A673 (cell line): ENCODE measurements at regions not wholly inside any gene's neighbourhood (a gene's known extent, or its start where the extent isn't known, plus 50 kb on each side); places are given as distances from the start of the nearest gene placed in this dataset.

Experiments
- EZH2 ChIP-seq: fragments of 200-600 bp; sonication (generic); IDR thresholded peaks from 2 replicates; pipeline ENCODE4 v1.6.1; 2017; ENCODE audit warnings: borderline replicate concordance, low read depth, mild to moderate bottlenecking, mixed read lengths, antibody characterized with exemption, low read length; ENCODE audit not compliant: poor library complexity, severe bottlenecking
- TF ChIP-seq, protein P1 (sequence below): fragments of 300-800, 200-600 bp; sonication (generic); conservative IDR thresholded peaks from 2 replicates; pipeline ENCODE4 v1.5.1; 2017; ENCODE audit warnings: low read depth, mild to moderate bottlenecking, antibody characterized with exemption, low read length, moderate library complexity, mixed read lengths

DNA sequence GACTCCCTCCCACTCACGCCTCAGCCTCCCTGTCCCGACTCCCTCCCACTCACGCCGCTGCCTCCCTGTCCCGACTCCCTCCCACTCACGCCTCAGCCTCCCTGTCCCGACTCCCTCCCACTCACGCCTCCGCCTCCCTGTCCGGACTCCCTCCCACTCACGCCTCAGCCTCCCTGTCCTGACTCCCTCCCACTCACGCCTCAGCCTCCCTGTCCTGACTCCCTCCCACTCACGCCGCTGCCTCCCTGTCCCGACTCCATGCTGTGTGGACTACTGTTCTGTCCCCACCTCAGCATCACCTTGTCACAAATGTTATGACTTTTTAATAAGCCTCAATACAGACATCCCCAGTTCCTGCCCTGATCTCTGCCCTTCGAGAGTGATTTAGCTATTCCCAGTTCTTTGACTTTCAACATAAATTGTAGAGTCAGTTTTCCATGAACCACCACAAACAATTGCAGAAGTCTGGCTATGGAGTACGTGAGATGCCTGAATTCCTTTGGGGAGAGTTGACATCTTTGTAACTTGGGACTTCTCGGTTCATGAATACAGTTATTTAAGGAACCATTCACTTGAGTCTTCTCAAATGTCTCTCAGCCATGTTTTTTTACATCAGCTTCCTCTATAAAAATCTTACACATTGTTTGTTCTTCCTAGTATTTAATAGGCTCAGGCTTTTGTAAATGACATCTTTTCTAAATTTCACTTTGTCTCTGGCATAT, 71.9 kb downstream of the FOXL3 start:
- TF ChIP-seq, protein P1, sequence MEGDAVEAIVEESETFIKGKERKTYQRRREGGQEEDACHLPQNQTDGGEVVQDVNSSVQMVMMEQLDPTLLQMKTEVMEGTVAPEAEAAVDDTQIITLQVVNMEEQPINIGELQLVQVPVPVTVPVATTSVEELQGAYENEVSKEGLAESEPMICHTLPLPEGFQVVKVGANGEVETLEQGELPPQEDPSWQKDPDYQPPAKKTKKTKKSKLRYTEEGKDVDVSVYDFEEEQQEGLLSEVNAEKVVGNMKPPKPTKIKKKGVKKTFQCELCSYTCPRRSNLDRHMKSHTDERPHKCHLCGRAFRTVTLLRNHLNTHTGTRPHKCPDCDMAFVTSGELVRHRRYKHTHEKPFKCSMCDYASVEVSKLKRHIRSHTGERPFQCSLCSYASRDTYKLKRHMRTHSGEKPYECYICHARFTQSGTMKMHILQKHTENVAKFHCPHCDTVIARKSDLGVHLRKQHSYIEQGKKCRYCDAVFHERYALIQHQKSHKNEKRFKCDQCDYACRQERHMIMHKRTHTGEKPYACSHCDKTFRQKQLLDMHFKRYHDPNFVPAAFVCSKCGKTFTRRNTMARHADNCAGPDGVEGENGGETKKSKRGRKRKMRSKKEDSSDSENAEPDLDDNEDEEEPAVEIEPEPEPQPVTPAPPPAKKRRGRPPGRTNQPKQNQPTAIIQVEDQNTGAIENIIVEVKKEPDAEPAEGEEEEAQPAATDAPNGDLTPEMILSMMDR: no peak
- TF ChIP-seq EZH2: no peak
